Ishikawa (cell line): ENCODE measurements at regions not wholly inside any gene's neighbourhood (a gene's known extent, or its start where the extent isn't known, plus 50 kb on each side); places are given as distances from the start of the nearest gene placed in this dataset.

ENCODE experiments used
- CEBPB ChIP-seq: IDR thresholded peaks from 2 replicates; pipeline ENCODE4 v1.6.1; 2012
- CREB1 ChIP-seq: IDR thresholded peaks from 2 replicates; pipeline ENCODE4 v1.6.1; 2012; ENCODE audit warnings: low read depth
- EGR1 ChIP-seq: IDR thresholded peaks from 2 replicates; pipeline ENCODE4 v1.6.1; 2012
- EP300 ChIP-seq: IDR thresholded peaks from 2 replicates; pipeline ENCODE4 v1.6.1; 2012; ENCODE audit warnings: borderline replicate concordance
- FOXM1 ChIP-seq: IDR thresholded peaks from 2 replicates; pipeline ENCODE4 v1.6.1; 2012; ENCODE audit warnings: low read depth, borderline replicate concordance
- MAX ChIP-seq: IDR thresholded peaks from 2 replicates; pipeline ENCODE4 v1.6.1; 2012
- NFIC ChIP-seq: IDR thresholded peaks from 2 replicates; pipeline ENCODE4 v1.6.1; 2012
- RAD21 ChIP-seq: IDR thresholded peaks from 2 replicates; pipeline ENCODE4 v1.6.1; 2012; ENCODE audit warnings: low read depth
- REST ChIP-seq: IDR thresholded peaks from 2 replicates; pipeline ENCODE4 v1.6.1; 2012; ENCODE audit warnings: low read depth, mild to moderate bottlenecking
- TAF1 ChIP-seq: IDR thresholded peaks from 2 replicates; pipeline ENCODE4 v1.6.1; 2012; ENCODE audit warnings: low read depth, mild to moderate bottlenecking
- TCF12 ChIP-seq: IDR thresholded peaks from 2 replicates; pipeline ENCODE4 v1.6.1; 2012; ENCODE audit warnings: low read depth
- TEAD4 ChIP-seq: IDR thresholded peaks from 2 replicates; pipeline ENCODE4 v1.6.1; 2012
- USF1 ChIP-seq: IDR thresholded peaks from 2 replicates; pipeline ENCODE4 v1.6.1; 2012
- YY1 ChIP-seq: IDR thresholded peaks from 2 replicates; pipeline ENCODE4 v1.6.1; 2012; ENCODE audit warnings: low read depth
- ZBTB7A ChIP-seq: IDR thresholded peaks from 2 replicates; pipeline ENCODE4 v1.6.1; 2012; ENCODE audit warnings: low read depth

- no peak for TF ChIP-seq USF1
- no peak for TF ChIP-seq TCF12
- no peak for TF ChIP-seq FOXM1
- no peak for TF ChIP-seq ZBTB7A
These were observed 931.0 kb downstream of the EPHA4 start for GRCh38 chr2:220641137-220641536.

GRCh38 chr2:220646424-220646823 lies 925.7 kb downstream of the EPHA4 start:
- TF ChIP-seq NFIC (no peak), TAF1 (no peak), MAX (no peak), REST (no peak), EP300 (no peak), ZBTB7A (no peak), YY1 (no peak), TEAD4 (no peak), RAD21 (no peak), TCF12 (no peak), EGR1 (no peak), FOXM1 (no peak), USF1 (no peak), CEBPB (no peak)

- TF ChIP-seq REST (no peak), RAD21 (no peak), FOXM1 (no peak), TAF1 (no peak), MAX (no peak), TCF12 (no peak), YY1 (no peak), NFIC (no peak), CREB1 (no peak), EGR1 (no peak), CEBPB (no peak), USF1 (no peak)
These were observed 923.5 kb downstream of the EPHA4 start for GRCh38 chr2:220648628-220649027.

GRCh38 chr2:220653776-220654175 lies 918.3 kb downstream of the EPHA4 start:
- no peak for TF ChIP-seq YY1
- TF ChIP-seq EP300: no peak
- no peak for TF ChIP-seq CREB1
- no peak for TF ChIP-seq TAF1
- TF ChIP-seq NFIC: no peak
- no peak for TF ChIP-seq FOXM1
- TF ChIP-seq TEAD4: no peak
- no peak for TF ChIP-seq EGR1
- TF ChIP-seq ZBTB7A: no peak
- no peak for TF ChIP-seq CEBPB
- TF ChIP-seq TCF12: no peak
- no peak for TF ChIP-seq MAX
- no peak for TF ChIP-seq REST
- TF ChIP-seq RAD21: no peak
- TF ChIP-seq USF1: no peak
